ENCODE measurements at regions not wholly inside any gene's neighbourhood (a gene's known extent, or its start where the extent isn't known, plus 50 kb on each side); places are given as distances from the start of the nearest gene placed in this dataset.

- TF ChIP-seq CTCF (conservative IDR thresholded peaks at IDR 0.05) = no peak
- no peak overlapping the region for H3K4me3 Mint-ChIP-seq
- Histone ChIP-seq H3K36me3 (ENCODE audit: control insufficient read depth, insufficient read depth, low read length) (no peaks in the 10 kb centered on the region), H3K4me3 (ENCODE audit: low read length) (no peak overlapping the region), H3K4me1 (ENCODE audit: control insufficient read depth, insufficient read depth, low read length) (no peaks in the 10 kb centered on the region), H3K9ac (ENCODE audit: extremely low read depth, low read length, poor library complexity, severe bottlenecking) (no peak overlapping the region), H3K27ac (ENCODE audit: low read depth, low read length) (no peak overlapping the region), H3K27me3 (ENCODE audit: control insufficient read depth, insufficient read depth, low read length, poor library complexity, severe bottlenecking) (no peaks in the 10 kb centered on the region), H3K9me3 (ENCODE audit: control insufficient read depth, low read length) (no peaks in the 10 kb centered on the region)
- H3K36me3 Mint-ChIP-seq (ENCODE audit: low read depth) = no peaks in the 10 kb centered on the region
- no peaks in the 10 kb centered on the region for H3K4me1 Mint-ChIP-seq
- no peaks in the 10 kb centered on the region for H3K9me3 Mint-ChIP-seq
- no peak for DNase-seq
- H3K27me3 Mint-ChIP-seq (ENCODE audit: insufficient read depth) = no peaks in the 10 kb centered on the region
- H3K27ac Mint-ChIP-seq = no peak overlapping the region
These were observed 1153.2 kb downstream of the BCL11B start for GRCh38 chr14:98118749-98119148.

GRCh38 chr14:98119739-98120138 lies 1152.3 kb downstream of the BCL11B start:
- H3K36me3 Mint-ChIP-seq (ENCODE audit: low read depth) = no peaks in the 10 kb centered on the region
- H3K4me1 Mint-ChIP-seq = no peaks in the 10 kb centered on the region
- peaks cover 1% of the 10 kb centered on the region for H3K9me3 Mint-ChIP-seq
- Histone ChIP-seq H3K36me3 (ENCODE audit: control insufficient read depth, insufficient read depth, low read length) (no peaks in the 10 kb centered on the region), H3K27ac (ENCODE audit: low read depth, low read length) (no peak overlapping the region), H3K4me1 (ENCODE audit: control insufficient read depth, insufficient read depth, low read length) (no peaks in the 10 kb centered on the region), H3K9ac (ENCODE audit: extremely low read depth, low read length, poor library complexity, severe bottlenecking) (no peak overlapping the region), H3K9me3 (ENCODE audit: control insufficient read depth, low read length) (no peaks in the 10 kb centered on the region), H3K27me3 (ENCODE audit: control insufficient read depth, insufficient read depth, low read length, poor library complexity, severe bottlenecking) (no peaks in the 10 kb centered on the region), H3K4me3 (ENCODE audit: low read length) (no peak overlapping the region)
- H3K27me3 Mint-ChIP-seq (ENCODE audit: insufficient read depth) = no peaks in the 10 kb centered on the region
- DNase-seq = no peak
- H3K27ac Mint-ChIP-seq = no peak overlapping the region
- WGBS, 2 experiments (ENCODE audit: insufficient coverage in 1 of 2, insufficient read length in 1 of 2) = 86 to 87% methylated on average over 1 to 4 of the region's 4 CpGs
- TF ChIP-seq CTCF (conservative IDR thresholded peaks at IDR 0.05) = no peak
- H3K4me3 Mint-ChIP-seq = no peak overlapping the region

- TF ChIP-seq CTCF (conservative IDR thresholded peaks at IDR 0.05) = no peak
- H3K27me3 ChIP-seq (ENCODE audit: control insufficient read depth, insufficient read depth, low read length, poor library complexity, severe bottlenecking) = no peaks in the 10 kb centered on the region
- no peaks in the 10 kb centered on the region for H3K4me1 Mint-ChIP-seq
- H3K27ac ChIP-seq (ENCODE audit: low read depth, low read length) = no peak overlapping the region
- no peaks in the 10 kb centered on the region for H3K9me3 ChIP-seq (ENCODE audit: control insufficient read depth, low read length)
- H3K36me3 ChIP-seq (ENCODE audit: control insufficient read depth, insufficient read depth, low read length) = no peaks in the 10 kb centered on the region
- H3K4me1 ChIP-seq (ENCODE audit: control insufficient read depth, insufficient read depth, low read length) = no peaks in the 10 kb centered on the region
- no peak overlapping the region for H3K27ac Mint-ChIP-seq
- no peaks in the 10 kb centered on the region for H3K36me3 Mint-ChIP-seq (ENCODE audit: low read depth)
- no peak for DNase-seq
- no peak overlapping the region for H3K4me3 ChIP-seq (ENCODE audit: low read length)
- H3K4me3 Mint-ChIP-seq = no peak overlapping the region
- H3K9me3 Mint-ChIP-seq = peaks cover 1% of the 10 kb centered on the region
- no peak overlapping the region for H3K9ac ChIP-seq (ENCODE audit: extremely low read depth, low read length, poor library complexity, severe bottlenecking)
- no peaks in the 10 kb centered on the region for H3K27me3 Mint-ChIP-seq (ENCODE audit: insufficient read depth)
- 84 to 91% methylated on average over 6 of the region's 6 CpGs for WGBS, 2 experiments (ENCODE audit: insufficient coverage in 1 of 2, insufficient read length in 1 of 2)
These were observed 1151.0 kb downstream of the BCL11B start for GRCh38 chr14:98120831-98121464.

All from endodermal cell (in vitro differentiated cells).